GM21786 (cell line): ENCODE measurements at regions not wholly inside any gene's neighbourhood (a gene's known extent, or its start where the extent isn't known, plus 50 kb on each side); places are given as distances from the start of the nearest gene placed in this dataset.

ENCODE experiments used
- ATAC-seq: cut with Tn5 transposase; IDR thresholded peaks from one replicate; pipeline ENCODE4 v1.9.1; 2021; ENCODE audit not compliant: unreplicated experiment

DNA sequence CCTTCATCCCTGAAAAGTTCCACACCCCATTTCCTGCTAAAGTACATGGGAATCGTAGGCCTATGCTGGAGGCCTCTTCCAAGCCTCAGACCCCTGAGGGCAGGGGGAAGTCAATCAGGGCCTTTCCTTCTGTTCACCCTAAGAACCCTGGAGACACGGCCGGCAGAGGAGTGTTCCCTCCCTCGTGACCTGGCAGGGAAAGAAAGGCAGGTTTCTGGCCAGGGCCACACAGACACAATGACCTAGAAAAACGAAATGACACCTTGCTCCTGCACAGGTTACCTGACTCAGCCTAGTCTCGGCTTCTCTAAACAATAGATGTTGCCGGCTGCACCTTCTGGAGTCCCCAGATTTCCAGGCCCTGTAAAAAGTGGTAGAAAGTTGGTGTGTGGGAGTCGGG lies 60.6 kb upstream of the CADM1 start:
- ATAC-seq: no peak

DNA sequence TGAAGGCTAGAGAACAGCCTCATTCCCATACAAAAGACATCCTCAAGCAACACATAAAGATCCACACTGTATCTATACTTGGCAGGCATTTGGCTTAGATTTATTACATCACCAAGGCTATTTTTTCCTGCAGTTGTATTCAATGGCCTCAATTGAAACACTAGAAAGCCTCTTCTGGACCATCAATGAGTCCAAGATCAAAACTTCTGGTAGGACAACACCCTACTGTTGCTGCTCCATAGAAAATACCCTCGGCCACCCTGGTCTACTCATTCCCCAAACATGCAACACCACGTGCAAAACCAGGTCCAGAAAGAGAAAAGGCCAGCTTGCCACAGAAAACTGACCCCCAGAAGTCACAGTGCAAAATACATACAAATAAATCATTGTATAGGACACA lies 56.9 kb upstream of the CADM1 start:
- ATAC-seq: no peak

DNA sequence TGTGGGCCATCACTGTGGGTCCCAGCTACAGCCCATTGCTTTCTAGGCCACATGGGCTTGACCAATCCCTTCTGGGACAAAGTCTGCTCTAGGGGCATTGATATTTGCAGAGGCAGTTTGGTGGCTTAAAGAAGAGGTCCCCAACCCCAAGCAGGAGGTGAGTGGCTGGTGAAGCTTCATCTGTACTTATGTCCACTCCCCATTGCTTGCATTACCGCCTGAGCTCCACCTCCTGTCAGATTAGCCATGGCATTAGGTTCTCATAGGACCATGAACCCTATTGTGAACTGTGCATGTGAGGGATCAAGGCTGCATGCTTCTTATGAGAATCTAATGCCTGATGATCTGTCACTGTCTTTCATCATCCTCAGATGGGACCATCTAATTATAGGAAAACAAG lies 54.4 kb upstream of the CADM1 start:
- no peak for ATAC-seq

DNA sequence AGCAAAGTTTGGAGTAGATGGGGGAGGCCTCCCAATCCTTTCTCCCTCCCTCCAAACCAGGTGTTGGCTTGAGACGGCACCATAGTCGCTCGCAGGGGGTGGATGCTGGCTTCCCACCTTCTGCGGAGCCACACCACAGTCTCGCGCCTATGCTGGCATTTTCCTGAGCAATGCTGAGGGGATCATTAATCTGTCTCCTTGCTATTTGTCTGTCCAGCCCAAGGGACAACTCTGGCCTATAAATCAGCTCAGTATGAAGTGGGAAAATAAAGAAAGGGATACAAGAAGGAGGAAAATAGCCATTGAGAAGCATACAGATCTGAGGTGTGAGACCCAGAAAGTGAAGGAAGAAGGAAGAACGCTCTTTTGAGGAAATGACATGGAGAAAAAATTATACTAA lies 53.5 kb upstream of the CADM1 start:
- ATAC-seq: no peak

GRCh38 chr11:115556984-115557383 lies 52.8 kb upstream of the CADM1 start:
- ATAC-seq: no peak

DNA sequence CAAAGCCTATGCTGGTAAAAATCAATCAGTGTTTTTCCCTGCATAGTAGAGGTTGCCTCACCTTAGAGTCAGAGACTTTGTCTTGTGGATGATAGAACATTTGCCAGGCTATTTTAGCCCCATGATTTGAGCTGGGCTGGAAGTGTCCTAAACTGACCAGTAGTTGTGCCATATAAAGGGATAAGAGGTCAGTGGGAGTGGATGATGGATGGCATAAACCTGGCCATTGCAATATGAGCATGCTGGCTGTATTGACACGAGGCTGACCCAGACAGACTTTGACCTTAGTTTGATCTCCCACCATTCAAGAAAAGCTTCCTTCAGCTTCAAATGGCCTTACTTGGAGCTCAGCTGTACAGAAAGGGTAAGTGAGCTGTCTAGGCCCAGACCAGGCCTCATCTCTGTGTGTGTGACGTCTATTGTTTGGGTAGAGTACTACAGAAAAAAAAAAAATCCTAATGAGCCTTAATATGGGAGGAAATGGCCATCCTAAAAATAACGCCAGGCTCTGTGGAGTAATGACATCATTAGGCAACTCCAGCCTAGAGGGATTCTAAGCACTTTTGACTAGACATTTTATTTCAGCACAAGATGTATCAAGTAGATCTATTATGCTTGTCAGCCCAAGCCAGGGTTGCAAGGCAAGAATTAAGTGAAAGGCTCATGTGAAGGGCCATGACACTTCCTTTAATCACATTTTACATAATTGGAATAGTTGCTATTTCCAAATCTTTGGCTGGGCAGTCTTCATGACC lies 51.3 kb upstream of the CADM1 start:
- no peak for ATAC-seq
